Activated naive CD8-positive, alpha-beta T cell treated with anti-CD3 and anti-CD28 coated beads, Interleukin-2, amount 10 ng/mL, durations not matched to agents 7 days and 5 days (primary cell): ENCODE measurements at regions not wholly inside any gene's neighbourhood (a gene's known extent, or its start where the extent isn't known, plus 50 kb on each side); places are given as distances from the start of the nearest gene placed in this dataset.
"Not testable (repeated sequence)": the region's sequence is repeated elsewhere in the genome, so short reads cannot be mapped to it uniquely, and the experiment has no call there.

ENCODE experiments used
- ATAC-seq: fragments of 150-1000 bp; cut with Tn5 transposase; one replicate; pipeline ENCODE4 v1.10.0; 2021; ENCODE audit warnings: low read depth, moderate library complexity
- POLR2A ChIA-PET: fragments of 350-600 bp; sonication (Branson Sonifier 250); formaldehyde crosslinking; loops from one replicate; lab custom pipeline; 2021; ENCODE audit warnings: antibody characterized with exemption; lab: Charles Lee
- DNase-seq: peaks from one replicate; pipeline ENCODE4 v3.0.0; 2021
- H3K27ac Mint-ChIP-seq: one replicate; pipeline ENCODE4 v1.8.0; 2022; ENCODE audit warnings: mild to moderate bottlenecking, mixed read lengths
- H3K27me3 Mint-ChIP-seq: one replicate; pipeline ENCODE4 v1.8.0; 2022; ENCODE audit warnings: mild to moderate bottlenecking, moderate library complexity, mixed read lengths
- H3K36me3 Mint-ChIP-seq: one replicate; pipeline ENCODE4 v1.8.0; 2021; ENCODE audit warnings: mild to moderate bottlenecking, mixed read lengths
- H3K4me1 Mint-ChIP-seq: one replicate; pipeline ENCODE4 v1.8.0; 2021; ENCODE audit warnings: mixed read lengths
- H3K4me3 Mint-ChIP-seq: one replicate; pipeline ENCODE4 v1.8.0; 2022; ENCODE audit warnings: mild to moderate bottlenecking, moderate library complexity, mixed read lengths
- H3K9me3 Mint-ChIP-seq: one replicate; pipeline ENCODE4 v1.8.0; 2021; ENCODE audit warnings: mixed read lengths

DNA sequence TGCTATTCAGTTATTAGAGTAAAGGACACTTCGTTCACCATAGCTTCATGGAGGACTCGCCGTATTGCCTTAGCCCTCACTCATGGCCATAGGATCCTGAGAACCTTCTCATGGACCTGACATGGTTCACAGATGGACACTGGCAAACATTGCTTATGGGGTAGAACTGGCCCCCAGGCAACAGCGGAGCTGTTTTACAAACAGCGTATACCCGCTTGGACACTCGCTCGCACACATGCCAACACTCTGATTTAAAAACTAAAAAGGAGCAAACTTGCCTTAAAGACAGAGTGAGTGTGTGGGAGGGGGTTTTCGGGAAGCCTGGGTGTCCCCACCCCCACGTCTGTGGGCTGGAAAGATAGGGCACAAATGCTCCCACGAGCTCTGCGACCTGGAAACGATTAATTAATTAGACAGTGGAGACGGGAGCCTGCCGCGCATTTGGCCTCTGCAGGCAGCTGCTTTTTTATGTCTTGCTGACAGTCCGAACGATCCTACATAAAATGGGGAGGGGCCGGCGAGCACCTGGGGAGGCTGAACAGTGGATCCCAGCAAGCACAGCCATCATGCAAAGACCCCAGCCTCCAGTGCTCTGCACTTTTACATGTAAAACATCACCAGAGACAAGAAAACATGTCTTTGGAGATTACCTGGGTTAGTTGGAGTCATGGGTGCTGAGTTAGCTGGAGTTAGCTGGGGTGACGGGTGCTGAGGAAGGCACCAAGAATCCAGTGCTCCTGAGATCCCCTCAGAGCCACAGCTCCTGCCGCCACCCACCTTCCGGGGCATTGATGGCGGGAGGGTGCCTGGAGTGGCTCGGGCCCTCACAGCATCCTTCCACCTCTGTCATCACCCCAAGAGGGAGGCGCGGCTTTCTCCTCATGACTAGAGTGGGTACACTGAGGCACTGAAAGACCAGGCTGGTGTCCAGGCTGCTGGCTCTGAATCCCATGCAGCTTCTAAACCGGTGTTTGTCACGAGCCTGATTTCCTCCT, 105.7 kb downstream of the NPIPB11 start:
- H3K9me3 Mint-ChIP-seq, H3K27me3 Mint-ChIP-seq, DNase-seq, H3K36me3 Mint-ChIP-seq, H3K27ac Mint-ChIP-seq, H3K4me3 Mint-ChIP-seq, ATAC-seq, H3K4me1 Mint-ChIP-seq, POLR2A ChIA-PET: not testable (repeated sequence)

- ATAC-seq, H3K36me3 Mint-ChIP-seq, DNase-seq, H3K27me3 Mint-ChIP-seq, POLR2A ChIA-PET, H3K4me1 Mint-ChIP-seq, H3K27ac Mint-ChIP-seq, H3K4me3 Mint-ChIP-seq, H3K9me3 Mint-ChIP-seq: not testable (repeated sequence)
Observed at GRCh38 chr16:29300030-29300491, 106.5 kb downstream of the NPIPB11 start.

DNA sequence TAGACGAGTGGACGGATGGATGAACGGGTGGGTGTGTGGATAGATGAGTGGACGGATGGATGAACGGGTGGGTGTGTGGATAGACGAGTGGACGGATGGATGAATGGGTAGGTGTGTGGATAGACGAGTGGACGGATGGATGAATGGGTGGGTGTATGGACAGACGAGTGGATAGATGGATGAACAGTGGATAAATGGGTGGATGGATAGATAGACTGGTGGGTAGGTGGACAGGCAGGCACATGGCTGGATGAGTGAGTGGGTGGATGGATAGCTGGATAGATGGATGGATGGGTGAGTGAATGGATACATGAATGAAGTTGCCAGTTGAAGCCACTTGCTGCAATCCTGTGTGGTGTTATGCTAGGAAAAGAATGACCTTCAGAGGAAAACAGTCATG, 107.5 kb downstream of the NPIPB11 start:
- H3K36me3 Mint-ChIP-seq, H3K4me1 Mint-ChIP-seq, H3K4me3 Mint-ChIP-seq, DNase-seq, ATAC-seq, H3K27me3 Mint-ChIP-seq, POLR2A ChIA-PET, H3K27ac Mint-ChIP-seq, H3K9me3 Mint-ChIP-seq: not testable (repeated sequence)

- ATAC-seq, H3K27ac Mint-ChIP-seq, H3K4me3 Mint-ChIP-seq, DNase-seq, H3K4me1 Mint-ChIP-seq, H3K27me3 Mint-ChIP-seq, H3K9me3 Mint-ChIP-seq, H3K36me3 Mint-ChIP-seq, POLR2A ChIA-PET: not testable (repeated sequence)
Observed at GRCh38 chr16:29298307-29298706, 108.2 kb downstream of the NPIPB11 start.

GRCh38 chr16:29297809-29298177, 108.7 kb downstream of the NPIPB11 start:
- DNase-seq, ATAC-seq, H3K27ac Mint-ChIP-seq, H3K36me3 Mint-ChIP-seq, H3K4me1 Mint-ChIP-seq, H3K9me3 Mint-ChIP-seq, H3K4me3 Mint-ChIP-seq, H3K27me3 Mint-ChIP-seq, POLR2A ChIA-PET: not testable (repeated sequence)

DNA sequence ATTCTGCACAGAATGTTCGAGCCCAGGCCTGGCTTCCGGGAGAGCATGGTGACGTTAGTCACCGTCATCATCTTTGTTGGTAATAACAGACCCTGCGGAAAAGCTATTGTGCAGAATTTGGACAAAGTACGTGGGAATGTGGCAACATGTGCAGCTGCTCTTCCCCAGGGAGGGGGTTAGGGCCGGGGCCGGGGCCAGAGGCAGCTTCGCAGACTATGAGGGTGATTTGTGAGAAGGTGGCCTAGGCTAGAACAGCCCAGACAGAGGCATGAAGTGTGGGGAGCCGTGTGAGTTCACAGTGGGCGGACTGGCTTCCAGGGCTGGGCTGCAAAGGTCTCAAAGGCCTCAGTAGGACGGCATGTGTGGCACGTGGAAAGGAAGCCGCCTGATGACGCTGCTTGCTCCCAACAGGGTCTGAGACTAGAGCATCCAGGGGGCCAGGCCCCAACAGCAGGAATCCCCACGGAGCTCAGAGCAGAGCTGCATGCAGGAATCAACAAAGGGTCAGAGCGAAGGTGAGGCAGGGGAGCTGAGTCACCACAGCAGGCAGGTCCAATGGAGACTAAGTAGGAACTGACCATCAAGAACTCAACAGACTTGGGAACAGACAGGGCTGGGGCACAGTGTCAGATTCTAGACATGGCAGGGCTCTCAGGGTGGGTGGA, 109.2 kb downstream of the NPIPB11 start:
- H3K36me3 Mint-ChIP-seq, H3K9me3 Mint-ChIP-seq, H3K27ac Mint-ChIP-seq, H3K4me3 Mint-ChIP-seq, DNase-seq, H3K4me1 Mint-ChIP-seq, ATAC-seq, H3K27me3 Mint-ChIP-seq, POLR2A ChIA-PET: not testable (repeated sequence)

DNA sequence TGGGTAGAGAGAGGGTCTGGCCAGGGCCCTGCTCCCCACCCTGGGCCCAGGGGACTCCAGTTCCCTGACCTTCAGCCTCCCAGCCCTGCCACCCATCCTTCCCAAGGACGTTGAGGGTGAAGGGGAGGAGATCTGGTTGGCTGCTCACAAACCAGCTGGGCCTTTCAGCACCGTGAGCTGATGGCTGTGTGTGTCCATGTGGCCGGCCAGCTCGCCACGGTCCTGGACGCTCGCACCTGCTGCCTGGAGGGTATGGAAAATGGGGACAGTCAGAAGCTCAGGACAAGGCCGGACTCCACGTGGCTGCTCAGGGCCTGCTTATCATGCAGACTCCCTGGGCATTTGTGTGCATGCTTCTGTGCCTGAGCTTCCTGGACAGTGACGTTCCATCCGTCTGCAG, 110.3 kb downstream of the NPIPB11 start:
- H3K4me1 Mint-ChIP-seq, H3K27ac Mint-ChIP-seq, H3K36me3 Mint-ChIP-seq, H3K4me3 Mint-ChIP-seq, H3K9me3 Mint-ChIP-seq, ATAC-seq, POLR2A ChIA-PET, H3K27me3 Mint-ChIP-seq, DNase-seq: not testable (repeated sequence)

GRCh38 chr16:29294951-29295795, 111.3 kb downstream of the NPIPB11 start:
- H3K27me3 Mint-ChIP-seq, H3K27ac Mint-ChIP-seq, H3K4me3 Mint-ChIP-seq, H3K4me1 Mint-ChIP-seq, H3K9me3 Mint-ChIP-seq, ATAC-seq, POLR2A ChIA-PET, H3K36me3 Mint-ChIP-seq: not testable (repeated sequence)
- DNase-seq, result peak; percentile 17

DNA sequence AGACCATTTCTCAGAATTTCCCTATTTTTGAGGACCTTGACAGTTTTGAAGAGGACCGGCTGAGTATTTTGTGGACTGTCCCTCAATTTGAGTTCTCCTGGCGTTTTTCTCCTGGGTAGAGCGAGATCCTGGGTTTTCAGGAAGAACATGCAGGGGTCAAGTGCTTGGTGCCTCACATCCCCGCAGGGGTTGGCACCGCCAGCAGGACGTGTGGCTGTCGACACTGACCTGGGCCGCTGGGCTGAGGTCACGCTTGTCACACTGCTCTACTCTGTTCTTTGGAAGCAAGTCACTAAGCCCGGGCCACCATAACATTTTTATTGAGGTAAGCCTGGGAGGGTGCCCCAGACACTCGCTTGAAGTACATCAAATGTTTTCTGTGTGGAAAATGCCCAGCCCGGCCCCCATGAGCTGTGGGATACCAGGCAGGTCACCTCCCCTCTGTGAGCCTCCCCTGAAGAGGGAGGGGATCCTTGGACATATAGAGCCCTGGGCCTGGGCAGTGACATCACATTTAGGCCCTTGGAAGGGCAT, 112.0 kb downstream of the NPIPB11 start:
- H3K36me3 Mint-ChIP-seq, POLR2A ChIA-PET: not testable (repeated sequence)

DNA sequence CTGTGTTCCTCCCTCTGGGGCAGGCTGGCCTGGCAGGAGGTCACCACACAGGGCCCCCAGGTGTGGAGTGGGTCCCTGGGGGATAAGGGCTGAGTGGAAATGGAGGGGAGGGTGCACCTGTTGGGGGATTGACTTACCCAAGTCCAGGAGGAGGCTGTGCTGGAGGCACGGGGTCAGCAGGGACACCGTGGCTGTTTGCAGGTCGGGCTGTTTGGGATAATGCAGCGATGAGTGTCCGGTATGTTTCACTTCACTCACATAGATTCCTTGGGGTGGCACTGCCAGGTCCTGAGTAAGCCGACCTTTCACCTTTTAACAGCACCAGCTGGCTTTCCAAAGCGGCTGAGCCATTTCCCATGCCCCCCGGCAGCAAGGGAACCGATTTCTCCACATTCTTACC, 113.0 kb downstream of the NPIPB11 start:
- H3K36me3 Mint-ChIP-seq, H3K4me1 Mint-ChIP-seq, ATAC-seq, H3K27ac Mint-ChIP-seq, H3K9me3 Mint-ChIP-seq, POLR2A ChIA-PET, H3K4me3 Mint-ChIP-seq, DNase-seq, H3K27me3 Mint-ChIP-seq: not testable (repeated sequence)

More for the DNA sequence above, 112.0 kb downstream of the NPIPB11 start:
- H3K27me3 Mint-ChIP-seq, H3K4me3 Mint-ChIP-seq, ATAC-seq, H3K27ac Mint-ChIP-seq, H3K4me1 Mint-ChIP-seq, DNase-seq, H3K9me3 Mint-ChIP-seq: not testable (repeated sequence)

GRCh38 chr16:29292952-29293471, 113.5 kb downstream of the NPIPB11 start:
- H3K36me3 Mint-ChIP-seq, H3K4me1 Mint-ChIP-seq, H3K27me3 Mint-ChIP-seq, ATAC-seq, POLR2A ChIA-PET, H3K27ac Mint-ChIP-seq, H3K9me3 Mint-ChIP-seq, H3K4me3 Mint-ChIP-seq: not testable (repeated sequence)
- DNase-seq, result peak; percentile 24

GRCh38 chr16:29291329-29292271, 114.9 kb downstream of the NPIPB11 start:
- POLR2A ChIA-PET, H3K4me1 Mint-ChIP-seq, H3K36me3 Mint-ChIP-seq, H3K9me3 Mint-ChIP-seq, H3K27me3 Mint-ChIP-seq, H3K27ac Mint-ChIP-seq, H3K4me3 Mint-ChIP-seq, ATAC-seq: not testable (repeated sequence)
- DNase-seq, result peak; percentile 28
